Caki2 (cell line): ENCODE measurements at regions not wholly inside any gene's neighbourhood (a gene's known extent, or its start where the extent isn't known, plus 50 kb on each side); places are given as distances from the start of the nearest gene placed in this dataset.

Experiments
- DNase-seq: peaks from one replicate; pipeline ENCODE4 v3.0.0-alpha.2; 2015; ENCODE audit warnings: low read depth
- in situ Hi-C: cut with HindIII; loops from 2 replicates; pipeline ENCODE4 v1.10.0; 2016; ENCODE audit warnings: low sequenced_read_pairs, low pct_unique_long_range_greater_than_20kb, mixed read lengths

- DNase-seq: no peak
- in situ Hi-C loops: no loop called here
These were observed 335.6 kb downstream of the GASK1B start for GRCh38 chr4:157837071-157837703.

- no peak for DNase-seq
- in situ Hi-C loops: no loop called here
These were observed 340.2 kb downstream of the GASK1B start for GRCh38 chr4:157832596-157832995.

- in situ Hi-C loops: no loop called here
- DNase-seq: no peak
These were observed 348.8 kb downstream of the GASK1B start for GRCh38 chr4:157824021-157824420.

DNA sequence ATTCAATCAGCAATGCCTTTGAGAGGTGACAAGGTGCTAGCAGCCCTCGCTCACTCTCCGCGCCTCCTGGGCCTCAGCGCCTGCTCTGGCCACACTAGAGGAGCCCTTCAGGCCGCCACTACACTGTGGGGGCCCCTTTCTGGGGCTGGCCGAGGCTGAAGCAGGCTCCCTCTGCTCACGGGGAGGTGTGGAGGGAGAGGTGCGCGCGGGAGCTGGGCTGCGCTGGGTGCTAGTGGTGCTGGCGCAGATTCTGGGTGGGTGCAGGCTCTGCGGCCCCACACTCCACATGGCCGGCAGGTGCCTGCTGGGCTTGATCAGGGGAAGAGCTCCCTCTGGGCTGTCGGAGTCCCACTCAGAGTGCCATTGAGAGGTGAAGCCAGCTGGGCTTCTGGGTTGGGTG, 351.0 kb downstream of the GASK1B start:
- in situ Hi-C loops: no loop called here
- no peak for DNase-seq

- no peak for DNase-seq
- in situ Hi-C loops: no loop called here
These were observed 352.9 kb downstream of the GASK1B start for GRCh38 chr4:157819693-157820464.

DNA sequence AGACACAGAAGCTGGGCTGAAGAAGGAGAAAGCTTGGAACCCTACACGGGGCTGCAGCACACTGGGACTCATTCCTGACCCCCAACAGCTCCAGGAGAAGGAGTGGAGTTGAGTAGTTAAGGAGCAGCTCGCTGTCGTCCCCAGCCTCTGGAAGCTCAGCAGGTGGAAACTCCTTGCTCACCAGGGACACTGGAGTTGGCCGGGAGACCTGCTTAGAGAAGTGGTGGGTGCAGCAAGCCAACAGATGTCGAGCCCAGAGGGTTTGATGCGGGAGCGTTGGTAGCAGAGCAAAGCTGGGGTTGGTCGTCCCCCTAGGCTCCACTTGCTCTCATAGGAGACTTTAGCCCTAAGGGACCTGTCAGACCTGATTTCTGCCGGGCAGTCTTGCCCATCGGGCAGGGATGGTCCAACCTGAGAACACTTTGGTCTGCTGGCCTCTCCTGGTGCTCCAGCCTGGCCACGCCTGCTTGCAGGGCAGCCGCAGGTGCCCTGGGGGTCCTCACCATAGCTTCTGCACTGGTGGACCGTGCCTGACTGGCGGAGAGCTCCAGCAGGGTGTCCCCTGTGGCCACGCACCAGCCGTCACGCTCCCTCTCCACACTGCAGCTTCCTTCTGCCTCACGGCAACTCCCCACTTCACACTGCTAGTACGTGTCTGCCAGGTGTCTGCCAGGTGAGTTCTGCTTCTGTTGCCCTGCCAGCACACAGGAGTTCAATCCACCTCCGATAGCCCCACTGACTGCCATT, 353.7 kb downstream of the GASK1B start:
- in situ Hi-C loops: no loop called here
- no peak for DNase-seq

DNA sequence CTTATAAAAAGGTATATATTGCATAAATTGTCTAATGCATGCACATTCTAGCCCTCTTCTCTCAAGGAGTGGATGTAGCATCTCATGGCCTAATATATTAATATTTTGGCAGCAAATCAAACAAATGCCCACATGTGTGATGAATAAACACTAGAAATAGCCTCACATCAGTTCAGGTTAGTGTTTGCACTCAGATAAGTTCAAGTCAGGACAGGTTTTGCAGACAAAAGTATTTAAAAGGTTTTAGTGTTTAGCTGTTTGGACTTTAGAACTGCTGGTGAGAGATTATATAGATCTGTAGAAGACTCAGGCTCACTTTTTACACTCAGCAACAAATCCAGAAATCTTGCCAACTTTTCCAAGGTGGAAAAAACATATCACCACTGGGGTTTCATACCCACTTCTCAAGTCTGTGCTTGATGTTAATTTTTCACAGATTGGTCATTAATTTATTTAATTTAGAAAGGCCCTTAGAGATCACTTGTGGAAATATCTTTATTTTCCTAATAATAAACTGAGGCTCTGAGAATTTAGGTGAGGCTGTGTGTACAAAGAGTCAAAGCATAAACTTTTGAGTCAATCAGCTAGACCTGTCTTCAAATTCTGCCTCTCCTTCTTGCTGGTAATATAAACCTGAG, 362.6 kb downstream of the GASK1B start:
- no peak for DNase-seq
- in situ Hi-C loops: no loop called here

DNA sequence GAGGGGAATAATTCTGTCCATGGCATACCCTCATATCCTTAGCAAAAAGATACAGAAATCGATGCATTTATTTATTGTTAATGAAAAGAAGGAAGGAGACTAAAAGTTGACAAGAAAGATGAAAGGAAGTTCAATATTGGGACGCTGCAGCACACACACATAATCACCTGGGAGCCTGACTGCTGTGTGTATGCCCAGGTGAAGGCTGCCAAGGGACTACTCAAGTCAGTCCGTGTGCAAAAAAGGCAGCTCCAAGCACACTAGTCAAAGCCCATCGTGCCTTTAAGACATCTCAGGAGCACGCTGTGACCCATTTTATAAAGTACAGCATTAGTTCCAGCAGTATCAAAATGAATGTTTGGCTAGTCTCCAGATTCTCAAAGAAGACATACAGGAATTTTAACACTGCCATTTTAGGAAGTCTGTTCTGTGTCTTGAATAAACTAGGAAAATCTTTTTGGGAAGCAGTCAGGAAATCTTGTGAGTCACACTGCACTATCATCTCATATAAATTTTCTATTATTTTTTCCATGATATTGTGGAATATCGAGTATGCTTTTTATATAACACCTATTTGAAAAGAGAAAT, 363.9 kb downstream of the GASK1B start:
- no peak for DNase-seq
- in situ Hi-C loops: no loop called here

DNA sequence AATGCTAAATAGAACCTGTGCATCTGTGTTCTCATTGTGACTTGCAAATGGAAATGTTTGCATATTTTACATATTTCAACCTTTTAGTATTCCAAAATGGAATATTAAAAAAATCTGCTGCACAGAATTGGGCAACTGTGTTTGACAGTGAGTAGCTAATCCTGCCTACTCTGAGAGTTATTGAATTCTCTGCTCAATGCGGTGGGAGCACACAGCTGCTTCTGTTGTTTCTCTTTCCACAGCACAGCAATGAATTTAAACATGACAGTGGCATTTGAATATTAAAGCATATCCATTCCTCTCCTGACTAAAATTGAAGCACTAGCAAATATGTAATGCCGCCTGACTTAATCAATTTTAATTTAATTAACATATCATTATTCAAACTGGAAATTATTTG, 366.6 kb downstream of the GASK1B start:
- no peak for DNase-seq
- in situ Hi-C loops: no loop called here

- in situ Hi-C loops: no loop called here
- no peak for DNase-seq
These were observed 367.8 kb downstream of the GASK1B start for GRCh38 chr4:157804986-157805385.

GRCh38 chr4:157803845-157804521, 368.8 kb downstream of the GASK1B start:
- no peak for DNase-seq
- in situ Hi-C loops: no loop called here

DNA sequence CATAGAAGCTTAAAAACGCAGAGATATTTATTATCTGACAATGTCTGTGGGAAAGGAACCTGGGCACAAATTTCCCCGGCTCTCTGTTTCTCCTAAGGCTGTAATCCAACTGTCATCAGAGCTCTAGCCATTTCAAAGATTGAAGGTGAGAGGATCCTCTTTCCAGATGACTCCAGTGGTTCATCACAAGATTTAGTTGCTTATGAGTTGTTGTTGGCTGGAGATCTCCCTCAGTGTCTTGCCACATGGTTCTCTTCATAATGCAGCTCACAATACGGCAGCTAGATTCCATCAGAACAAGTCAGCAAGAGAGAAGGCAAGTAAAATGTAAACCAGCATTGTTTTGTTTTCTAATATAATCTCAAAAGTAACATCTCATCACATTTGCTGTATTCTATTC, 369.4 kb downstream of the GASK1B start:
- in situ Hi-C loops: no loop called here
- DNase-seq: no peak

- in situ Hi-C loops: no loop called here
These were observed 377.3 kb downstream of the GASK1B start for GRCh38 chr4:157795495-157795894.

GRCh38 chr4:157792716-157793115, 380.1 kb downstream of the GASK1B start:
- no peak for DNase-seq
- in situ Hi-C loops: no loop called here

More at GRCh38 chr4:157795495-157795894, 377.3 kb downstream of the GASK1B start:
- DNase-seq: no peak

DNA sequence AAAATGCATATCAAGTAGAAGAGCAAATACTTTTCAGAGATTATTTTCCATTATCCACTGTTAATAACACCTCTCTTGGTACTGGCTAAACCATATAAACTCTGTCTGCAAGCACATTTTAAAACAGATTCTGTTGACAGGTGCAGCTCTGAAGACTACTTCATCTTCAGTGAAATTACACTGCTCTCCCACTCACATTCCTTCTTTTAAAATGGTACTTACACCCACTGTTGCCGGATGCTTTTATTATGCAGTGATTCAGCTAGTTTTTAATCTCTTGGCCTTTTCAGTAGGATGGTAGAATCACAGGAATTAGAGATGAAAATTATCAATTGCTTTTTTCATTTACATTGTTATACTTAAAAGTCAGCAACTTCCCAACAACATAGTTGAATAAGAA, 381.6 kb downstream of the GASK1B start:
- in situ Hi-C loops: no loop called here
- DNase-seq: no peak

- in situ Hi-C loops: no loop called here
- no peak for DNase-seq
These were observed 385.2 kb downstream of the GASK1B start for GRCh38 chr4:157787618-157788017.

DNA sequence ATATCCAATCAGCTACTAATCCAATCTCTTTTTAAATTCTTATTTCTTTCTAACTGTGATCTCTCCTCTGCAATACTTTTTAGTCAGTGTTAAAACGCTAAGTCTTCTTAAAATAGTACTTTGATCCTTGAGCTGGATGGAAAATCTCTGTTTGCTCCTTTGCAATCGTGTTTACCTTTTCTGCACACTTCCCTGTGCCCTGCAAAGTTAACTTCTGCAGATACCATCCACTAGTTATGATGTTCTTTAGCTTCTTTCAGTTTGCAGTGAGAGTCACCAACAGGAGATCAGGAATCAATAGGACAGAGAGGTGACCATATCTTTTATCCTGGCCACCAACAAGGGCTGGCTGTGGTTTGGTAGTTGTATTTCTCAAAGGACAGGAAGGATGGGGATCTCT, 391.5 kb downstream of the GASK1B start:
- no peak for DNase-seq
- in situ Hi-C loops: no loop called here

GRCh38 chr4:157779081-157779480, 393.7 kb downstream of the GASK1B start:
- in situ Hi-C loops: no loop called here

More at GRCh38 chr4:157779081-157779480, 393.7 kb downstream of the GASK1B start:
- DNase-seq: no peak
